ENCODE measurements at regions not wholly inside any gene's neighbourhood (a gene's known extent, or its start where the extent isn't known, plus 50 kb on each side); places are given as distances from the start of the nearest gene placed in this dataset.

DNA sequence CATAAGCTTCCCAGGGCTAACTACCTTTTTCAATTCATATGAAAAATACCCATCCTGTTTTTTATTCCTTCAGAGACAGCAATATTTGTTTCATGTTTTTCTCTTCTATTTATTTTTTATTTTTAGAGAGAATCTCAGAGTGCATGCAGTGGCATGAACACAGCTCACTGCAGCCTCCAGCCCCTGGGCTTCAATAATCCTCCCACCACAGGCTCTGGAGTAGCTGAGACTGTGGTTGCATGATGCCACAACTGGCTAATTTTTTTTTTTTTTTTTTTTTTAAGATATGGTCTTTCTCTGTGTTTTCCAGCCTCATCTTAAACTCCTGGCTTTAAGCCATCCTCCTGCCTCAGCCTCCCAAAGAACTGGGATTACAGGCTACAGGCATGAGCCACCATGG lies 296.7 kb upstream of the AKR1E2 start:
- H3K4me3 Mint-ChIP-seq, result no peak overlapping the region
- H3K27me3 Mint-ChIP-seq, result peaks cover 4% of the 10 kb centered on the region
- no peak for DNase-seq
- no peaks in the 10 kb centered on the region for H3K36me3 Mint-ChIP-seq
- no peak overlapping the region for H3K27ac Mint-ChIP-seq
- H3K4me1 Mint-ChIP-seq, result no peaks in the 10 kb centered on the region
- CTCF ChIA-PET, result no interaction called here
- H3K9me3 Mint-ChIP-seq, result no peaks in the 10 kb centered on the region

GRCh38 chr10:4527281-4527970 lies 298.6 kb upstream of the AKR1E2 start:
- Mint-ChIP-seq H3K4me1 (no peaks in the 10 kb centered on the region), H3K27me3 (peaks cover 7% of the 10 kb centered on the region), H3K4me3 (no peak overlapping the region), H3K36me3 (no peaks in the 10 kb centered on the region), H3K27ac (no peak overlapping the region), H3K9me3 (no peaks in the 10 kb centered on the region)
- DNase-seq, result no peak
- CTCF ChIA-PET, result no interaction called here

DNA sequence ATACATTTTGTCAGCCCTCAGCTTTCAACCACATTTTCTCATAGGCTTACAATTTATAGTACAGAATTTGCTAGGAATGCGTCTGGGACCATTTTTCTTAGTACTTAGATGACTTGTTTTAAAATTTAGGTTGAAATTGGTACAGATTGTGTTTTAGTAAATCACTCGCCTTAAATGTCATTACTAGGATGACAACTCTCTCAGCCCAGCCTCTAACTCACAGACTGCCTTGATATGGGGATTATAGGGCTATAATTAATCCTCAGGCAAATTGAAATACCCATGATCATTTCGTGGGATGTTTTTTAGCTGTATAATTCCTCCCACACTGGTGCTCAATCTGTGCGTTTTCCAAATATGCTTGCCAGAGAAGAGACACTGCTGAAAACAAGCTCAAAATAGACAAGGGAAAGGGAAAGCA lies 299.7 kb upstream of the AKR1E2 start:
- Mint-ChIP-seq H3K27me3 (peaks cover 8% of the 10 kb centered on the region), H3K4me1 (no peaks in the 10 kb centered on the region), H3K27ac (no peak overlapping the region), H3K9me3 (no peaks in the 10 kb centered on the region), H3K4me3 (no peak overlapping the region), H3K36me3 (no peaks in the 10 kb centered on the region)
- DNase-seq, result no peak
- CTCF ChIA-PET, result no interaction called here

DNA sequence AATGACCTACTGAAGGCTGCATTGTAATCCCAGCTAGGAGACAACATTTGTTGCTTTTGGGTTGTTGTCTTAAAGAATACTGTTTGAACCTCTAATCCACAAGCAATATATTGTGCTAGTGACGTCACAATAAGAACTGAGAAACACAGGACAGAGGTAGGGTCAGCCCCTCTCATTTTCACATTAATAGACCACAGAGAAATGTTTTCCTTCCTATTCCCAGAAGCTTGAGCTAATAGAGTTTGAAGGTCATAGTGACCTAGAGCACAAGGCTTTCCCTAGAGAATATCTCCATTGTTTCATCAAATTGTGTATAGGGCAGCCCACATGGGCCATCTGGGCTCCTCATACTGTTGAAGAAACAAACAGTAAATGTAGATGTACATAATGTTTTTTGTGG lies 300.9 kb upstream of the AKR1E2 start:
- CTCF ChIA-PET, result no interaction called here
- H3K27me3 Mint-ChIP-seq, result peaks cover 8% of the 10 kb centered on the region

GRCh38 chr10:4522296-4523000 lies 303.6 kb upstream of the AKR1E2 start:
- no peak for DNase-seq
- no peak overlapping the region for H3K27ac Mint-ChIP-seq
- H3K36me3 Mint-ChIP-seq, result no peaks in the 10 kb centered on the region
- H3K4me1 Mint-ChIP-seq, result no peaks in the 10 kb centered on the region
- CTCF ChIA-PET, result no interaction called here
- no peaks in the 10 kb centered on the region for H3K9me3 Mint-ChIP-seq
- H3K4me3 Mint-ChIP-seq, result no peak overlapping the region
- peaks cover 7% of the 10 kb centered on the region for H3K27me3 Mint-ChIP-seq

More for the DNA sequence above, 300.9 kb upstream of the AKR1E2 start:
- H3K27ac Mint-ChIP-seq, result no peak overlapping the region
- H3K4me3 Mint-ChIP-seq, result no peak overlapping the region
- H3K36me3 Mint-ChIP-seq, result no peaks in the 10 kb centered on the region
- no peaks in the 10 kb centered on the region for H3K9me3 Mint-ChIP-seq
- no peaks in the 10 kb centered on the region for H3K4me1 Mint-ChIP-seq
- DNase-seq, result no peak

GRCh38 chr10:4519658-4520402 lies 306.2 kb upstream of the AKR1E2 start:
- CTCF ChIA-PET, result interaction anchor here (1.0 kb wide), 1 partner anchor 40 kb away, joined by 3 read pairs; no protein-coding TSS in a partner anchor
- no peaks in the 10 kb centered on the region for H3K36me3 Mint-ChIP-seq
- H3K9me3 Mint-ChIP-seq, result no peaks in the 10 kb centered on the region
- no peak overlapping the region for H3K27ac Mint-ChIP-seq
- peaks cover 19% of the 10 kb centered on the region for H3K27me3 Mint-ChIP-seq
- no peak for DNase-seq
- H3K4me1 Mint-ChIP-seq, result no peaks in the 10 kb centered on the region
- no peak overlapping the region for H3K4me3 Mint-ChIP-seq

DNA sequence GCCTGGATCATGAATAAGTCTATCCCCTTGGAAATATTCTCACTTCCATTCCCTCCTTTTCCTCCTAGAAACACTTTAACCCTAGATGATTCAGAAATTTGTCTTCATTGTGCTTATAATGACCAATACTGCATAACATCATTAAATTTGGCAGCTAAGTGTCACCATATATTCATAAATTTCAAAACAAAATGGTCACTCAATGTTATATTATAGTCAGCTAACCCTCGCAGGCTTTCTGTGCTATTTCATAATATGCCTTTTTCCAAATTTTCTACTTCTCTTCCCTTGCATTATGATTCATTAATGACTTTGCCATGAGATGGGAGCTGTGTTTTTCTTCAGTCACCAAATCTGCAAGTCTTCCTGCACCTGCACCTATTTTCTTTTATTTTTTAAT lies 308.3 kb upstream of the AKR1E2 start:
- peaks cover 7% of the 10 kb centered on the region for H3K4me1 Mint-ChIP-seq
- H3K36me3 Mint-ChIP-seq, result no peaks in the 10 kb centered on the region
- peaks cover 25% of the 10 kb centered on the region for H3K27me3 Mint-ChIP-seq
- CTCF ChIA-PET, result no interaction called here
- H3K4me3 Mint-ChIP-seq, result no peak overlapping the region
- no peak overlapping the region for H3K27ac Mint-ChIP-seq
- no peaks in the 10 kb centered on the region for H3K9me3 Mint-ChIP-seq
- DNase-seq, result no peak

GRCh38 chr10:4515721-4516120 lies 310.3 kb upstream of the AKR1E2 start:
- no peak overlapping the region for H3K27ac Mint-ChIP-seq

GRCh38 chr10:4514445-4515108 lies 311.4 kb upstream of the AKR1E2 start:
- Mint-ChIP-seq H3K4me1 (peaks cover 7% of the 10 kb centered on the region), H3K27ac (no peak overlapping the region), H3K36me3 (no peaks in the 10 kb centered on the region), H3K27me3 (peaks cover 30% of the 10 kb centered on the region), H3K4me3 (no peak overlapping the region), H3K9me3 (no peaks in the 10 kb centered on the region)
- CTCF ChIA-PET, result no interaction called here
- DNase-seq, result no peak

More at GRCh38 chr10:4515721-4516120, 310.3 kb upstream of the AKR1E2 start:
- DNase-seq, result no peak
- Mint-ChIP-seq H3K36me3 (no peaks in the 10 kb centered on the region), H3K4me3 (no peak overlapping the region), H3K27me3 (peaks cover 21% of the 10 kb centered on the region), H3K9me3 (no peaks in the 10 kb centered on the region), H3K4me1 (peaks cover 7% of the 10 kb centered on the region)
- CTCF ChIA-PET, result no interaction called here

GRCh38 chr10:4512671-4513240 lies 313.3 kb upstream of the AKR1E2 start:
- Mint-ChIP-seq H3K4me1 (peaks cover 7% of the 10 kb centered on the region), H3K4me3 (no peak overlapping the region), H3K27ac (no peak overlapping the region)

DNA sequence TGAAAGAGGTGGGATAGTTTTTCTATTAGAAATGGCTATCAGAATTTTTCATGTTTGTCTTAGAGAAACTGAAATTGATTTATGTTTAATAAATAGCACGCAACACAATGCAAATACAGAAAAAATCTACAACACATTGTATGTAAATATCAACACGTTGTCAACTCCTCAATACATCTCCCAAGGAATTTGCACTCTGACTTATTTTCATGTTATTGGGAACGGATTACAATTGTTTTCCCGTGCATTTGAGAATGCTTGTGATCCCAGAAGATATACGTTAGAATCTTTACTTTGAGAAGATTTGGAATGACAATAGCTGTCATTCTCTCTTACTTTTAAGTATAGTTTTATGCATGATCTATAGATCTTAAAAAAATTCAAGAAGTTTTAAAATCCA lies 313.8 kb upstream of the AKR1E2 start:
- Mint-ChIP-seq H3K9me3 (no peaks in the 10 kb centered on the region), H3K27me3 (peaks cover 32% of the 10 kb centered on the region), H3K4me1 (peaks cover 7% of the 10 kb centered on the region), H3K27ac (no peak overlapping the region), H3K4me3 (no peak overlapping the region), H3K36me3 (no peaks in the 10 kb centered on the region)
- CTCF ChIA-PET, result no interaction called here
- no peak for DNase-seq

More at GRCh38 chr10:4512671-4513240, 313.3 kb upstream of the AKR1E2 start:
- CTCF ChIA-PET, result no interaction called here
- DNase-seq, result no peak
- peaks cover 35% of the 10 kb centered on the region for H3K27me3 Mint-ChIP-seq
- H3K36me3 Mint-ChIP-seq, result no peaks in the 10 kb centered on the region
- H3K9me3 Mint-ChIP-seq, result no peaks in the 10 kb centered on the region

- no peaks in the 10 kb centered on the region for H3K9me3 Mint-ChIP-seq
- peaks cover 7% of the 10 kb centered on the region for H3K4me1 Mint-ChIP-seq
- no peak overlapping the region for H3K27ac Mint-ChIP-seq
- no peak for DNase-seq
- peaks cover 28% of the 10 kb centered on the region for H3K27me3 Mint-ChIP-seq
- H3K4me3 Mint-ChIP-seq, result no peak overlapping the region
- H3K36me3 Mint-ChIP-seq, result no peaks in the 10 kb centered on the region
- CTCF ChIA-PET, result no interaction called here
Observed at GRCh38 chr10:4511509-4511908, 314.5 kb upstream of the AKR1E2 start.

DNA sequence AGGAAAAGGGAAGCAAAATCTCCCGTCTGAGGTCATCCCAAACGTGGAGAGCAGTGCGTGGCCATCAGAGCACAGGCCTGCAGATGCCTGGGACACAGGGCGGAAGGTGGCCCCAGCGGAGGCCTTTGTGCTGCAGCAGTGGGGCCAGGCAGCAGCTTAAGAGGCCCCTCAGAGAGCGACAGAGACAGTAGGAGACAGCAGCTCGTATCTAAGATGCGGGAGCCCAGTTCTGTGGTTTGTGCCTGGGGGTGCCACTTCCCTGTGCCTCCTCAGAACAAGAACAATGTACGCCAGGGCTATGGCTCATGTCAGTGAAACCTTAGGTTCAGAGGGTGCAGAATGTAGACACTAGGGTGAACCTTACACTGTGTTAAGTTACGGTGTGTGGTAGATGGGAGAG lies 316.6 kb upstream of the AKR1E2 start:
- no peak for DNase-seq
- H3K4me1 Mint-ChIP-seq, result peaks cover 5% of the 10 kb centered on the region
- no peak overlapping the region for H3K4me3 Mint-ChIP-seq
- H3K27ac Mint-ChIP-seq, result no peak overlapping the region
- H3K27me3 Mint-ChIP-seq, result peaks cover 15% of the 10 kb centered on the region
- no peaks in the 10 kb centered on the region for H3K9me3 Mint-ChIP-seq
- CTCF ChIA-PET, result no interaction called here
- H3K36me3 Mint-ChIP-seq, result no peaks in the 10 kb centered on the region

- H3K27ac Mint-ChIP-seq, result no peak overlapping the region
- no peaks in the 10 kb centered on the region for H3K9me3 Mint-ChIP-seq
- H3K4me1 Mint-ChIP-seq, result no peaks in the 10 kb centered on the region
- DNase-seq, result no peak
- no peaks in the 10 kb centered on the region for H3K36me3 Mint-ChIP-seq
- CTCF ChIA-PET, result no interaction called here
- no peak overlapping the region for H3K4me3 Mint-ChIP-seq
- H3K27me3 Mint-ChIP-seq, result peaks cover 20% of the 10 kb centered on the region
Observed at GRCh38 chr10:4506095-4506494, 319.9 kb upstream of the AKR1E2 start.
